Liver (tissue), 8 donors: ENCODE measurements at regions not wholly inside any gene's neighbourhood (a gene's known extent, or its start where the extent isn't known, plus 50 kb on each side); places are given as distances from the start of the nearest gene placed in this dataset.

Experiments
- DNase-seq: peaks from one replicate; pipeline ENCODE4 v3.0.0-alpha.2; 2017; ENCODE audit warnings: low spot score
- H3K27ac ChIP-seq, 2 donors: one replicate each; pipeline ENCODE4 v1.7.0; 2013; ENCODE audit warnings: inconsistent platforms in 2 of 2, low read length in 2 of 2, control low read depth in 1 of 2, low read depth in 1 of 2, mild to moderate bottlenecking in 1 of 2
- H3K27me3 ChIP-seq, 4 donors: one replicate each; pipeline versions ENCODE4 v1.6.1 to v1.7.0; 2013; ENCODE audit warnings: low read length in 3 of 4, inconsistent platforms in 1 of 4, mild to moderate bottlenecking in 1 of 4, moderate library complexity in 1 of 4; ENCODE audit not compliant: control insufficient read depth in 4 of 4, insufficient read depth in 4 of 4
- H3K36me3 ChIP-seq, 4 donors: one replicate each; pipeline versions ENCODE4 v1.6.1 to v1.7.0; 2013; ENCODE audit warnings: low read length in 3 of 4, mild to moderate bottlenecking in 3 of 4, low read depth in 1 of 4, moderate library complexity in 1 of 4; ENCODE audit not compliant: control insufficient read depth in 4 of 4, insufficient read depth in 3 of 4
- H3K4me1 ChIP-seq, 4 donors: one replicate each; pipeline versions ENCODE4 v1.6.1 to v1.7.0; 2013; ENCODE audit warnings: low read length in 3 of 4, mild to moderate bottlenecking in 3 of 4, moderate library complexity in 1 of 4; ENCODE audit not compliant: control insufficient read depth in 4 of 4, insufficient read depth in 4 of 4
- H3K4me3 ChIP-seq, 3 donors: one replicate each; pipeline versions ENCODE4 v1.6.1 to v1.7.0; 2013; ENCODE audit warnings: low read length in 3 of 3, control low read depth in 1 of 3, low read depth in 1 of 3, mild to moderate bottlenecking in 1 of 3
- H3K9ac ChIP-seq, 2 donors: one replicate each; pipeline ENCODE4 v1.7.0; 2013; ENCODE audit warnings: low read length in 2 of 2, mild to moderate bottlenecking in 2 of 2, moderate library complexity in 2 of 2, control low read depth in 1 of 2, low read depth in 1 of 2
- H3K9me3 ChIP-seq, 4 donors: one replicate each; pipeline versions ENCODE4 v1.6.1 to v1.7.0; 2013; ENCODE audit warnings: low read length in 3 of 4; ENCODE audit not compliant: control insufficient read depth in 4 of 4
- EGR1 ChIP-seq, 2 donors: IDR thresholded peaks; 2 replicates each; pipeline ENCODE4 v1.6.1; 2016 to 2018; ENCODE audit warnings: antibody characterized with exemption in 2 of 2, low read depth in 2 of 2
- FOXA1 ChIP-seq: IDR thresholded peaks from 2 replicates; pipeline ENCODE4 v1.6.1; 2016; ENCODE audit warnings: antibody characterized with exemption
- FOXA2 ChIP-seq: IDR thresholded peaks from 2 replicates; pipeline ENCODE4 v1.6.1; 2016; ENCODE audit warnings: antibody characterized with exemption
- GABPA ChIP-seq, 2 donors: IDR thresholded peaks in 1 of 2; conservative IDR thresholded peaks in 1 of 2; 2 replicates each; pipeline ENCODE4 v1.6.1; 2016; ENCODE audit warnings: antibody characterized with exemption in 2 of 2, mild to moderate bottlenecking in 1 of 2, moderate library complexity in 1 of 2
- HNF4A ChIP-seq, 2 donors: conservative IDR thresholded peaks; 2 replicates each; pipeline ENCODE4 v1.6.1; 2016; ENCODE audit warnings: antibody characterized with exemption in 2 of 2, mild to moderate bottlenecking in 2 of 2
- HNF4G ChIP-seq: IDR thresholded peaks from 2 replicates; pipeline ENCODE4 v1.6.1; 2016; ENCODE audit warnings: antibody characterized with exemption
- JUND ChIP-seq, 2 donors: IDR thresholded peaks; 2 replicates each; pipeline ENCODE4 v1.6.1; 2016; ENCODE audit warnings: antibody characterized with exemption in 2 of 2
- NR2F2 ChIP-seq: IDR thresholded peaks from 2 replicates; pipeline ENCODE4 v1.6.1; 2016; ENCODE audit warnings: antibody characterized with exemption
- RAD21 ChIP-seq, 2 donors: IDR thresholded peaks; 2 replicates each; pipeline ENCODE4 v1.6.1; 2016; ENCODE audit warnings: antibody characterized with exemption in 2 of 2, mild to moderate bottlenecking in 2 of 2
- REST ChIP-seq: IDR thresholded peaks from 2 replicates; pipeline ENCODE4 v1.6.1; 2016; ENCODE audit warnings: antibody characterized with exemption, mild to moderate bottlenecking
- RXRA ChIP-seq, 2 donors: IDR thresholded peaks; 2 replicates each; pipeline ENCODE4 v1.6.1; 2017 to 2018; ENCODE audit warnings: antibody characterized with exemption in 2 of 2, mild to moderate bottlenecking in 1 of 2
- SP1 ChIP-seq: IDR thresholded peaks from 2 replicates; pipeline ENCODE4 v1.6.1; 2018; ENCODE audit warnings: antibody characterized with exemption, mild to moderate bottlenecking
- TAF1 ChIP-seq: conservative IDR thresholded peaks from 2 replicates; pipeline ENCODE4 v1.6.1; 2016; ENCODE audit warnings: antibody characterized with exemption, mild to moderate bottlenecking
- YY1 ChIP-seq: IDR thresholded peaks from 2 replicates; pipeline ENCODE4 v1.6.1; 2016; ENCODE audit warnings: antibody characterized with exemption, mild to moderate bottlenecking
- ZBTB33 ChIP-seq: IDR thresholded peaks from 2 replicates; pipeline ENCODE4 v1.6.1; 2016; ENCODE audit warnings: antibody characterized with exemption
- WGBS: extraction: QIAGEN DNeasy Blood & Tissue Kit; methylation state at CpG from one replicate; pipeline ENCODE4 v1.1.7; 2013; 5-methylcytosine and 5-hydroxymethylcytosine counted together
- TF ChIP-seq, protein P1 (sequence below): fragments of 150-350 bp; IDR thresholded peaks from 2 replicates; pipeline ENCODE4 v1.5.1; 2017; ENCODE audit warnings: improper control_type of control experiment, low read depth, low read length; ENCODE audit not compliant: missing input control
- TF ChIP-seq, protein P2 (sequence below): IDR thresholded peaks from 2 replicates; pipeline ENCODE4 v1.6.1; 2016; ENCODE audit warnings: antibody characterized with exemption
- TF ChIP-seq, protein P3 (sequence below): IDR thresholded peaks from 2 replicates; pipeline ENCODE4 v1.6.1; 2016; ENCODE audit warnings: antibody characterized with exemption
- donor health status: healthy.
- donor health status: healthy.
- donor health status: healthy.
- donor health status: healthy.
- donor health status: healthy.

- TF ChIP-seq FOXA2, result no peak
- TF ChIP-seq REST, result no peak
- no peak for TF ChIP-seq FOXA1
- TF ChIP-seq, protein P1, sequence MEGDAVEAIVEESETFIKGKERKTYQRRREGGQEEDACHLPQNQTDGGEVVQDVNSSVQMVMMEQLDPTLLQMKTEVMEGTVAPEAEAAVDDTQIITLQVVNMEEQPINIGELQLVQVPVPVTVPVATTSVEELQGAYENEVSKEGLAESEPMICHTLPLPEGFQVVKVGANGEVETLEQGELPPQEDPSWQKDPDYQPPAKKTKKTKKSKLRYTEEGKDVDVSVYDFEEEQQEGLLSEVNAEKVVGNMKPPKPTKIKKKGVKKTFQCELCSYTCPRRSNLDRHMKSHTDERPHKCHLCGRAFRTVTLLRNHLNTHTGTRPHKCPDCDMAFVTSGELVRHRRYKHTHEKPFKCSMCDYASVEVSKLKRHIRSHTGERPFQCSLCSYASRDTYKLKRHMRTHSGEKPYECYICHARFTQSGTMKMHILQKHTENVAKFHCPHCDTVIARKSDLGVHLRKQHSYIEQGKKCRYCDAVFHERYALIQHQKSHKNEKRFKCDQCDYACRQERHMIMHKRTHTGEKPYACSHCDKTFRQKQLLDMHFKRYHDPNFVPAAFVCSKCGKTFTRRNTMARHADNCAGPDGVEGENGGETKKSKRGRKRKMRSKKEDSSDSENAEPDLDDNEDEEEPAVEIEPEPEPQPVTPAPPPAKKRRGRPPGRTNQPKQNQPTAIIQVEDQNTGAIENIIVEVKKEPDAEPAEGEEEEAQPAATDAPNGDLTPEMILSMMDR, result no peak
- no peak for TF ChIP-seq HNF4G
- TF ChIP-seq JUND (IDR thresholded peaks at IDR 0.05), result no peak
- no peak for TF ChIP-seq EGR1 (IDR thresholded peaks at IDR 0.05; ENCODE audit: low read depth in 2 of 2)
- TF ChIP-seq, protein P2, sequence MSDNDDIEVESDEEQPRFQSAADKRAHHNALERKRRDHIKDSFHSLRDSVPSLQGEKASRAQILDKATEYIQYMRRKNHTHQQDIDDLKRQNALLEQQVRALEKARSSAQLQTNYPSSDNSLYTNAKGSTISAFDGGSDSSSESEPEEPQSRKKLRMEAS, result no peak
- no peak for TF ChIP-seq RAD21 (IDR thresholded peaks at IDR 0.05)
- no peak for TF ChIP-seq ZBTB33
- TF ChIP-seq TAF1, result no peak
- no peak for TF ChIP-seq SP1
- TF ChIP-seq HNF4A (conservative IDR thresholded peaks at IDR 0.05), result no peak
- no peak for TF ChIP-seq YY1
- TF ChIP-seq NR2F2, result no peak
- no peak for TF ChIP-seq GABPA (IDR thresholded peaks at IDR 0.05 in 1 of 2, conservative IDR thresholded peaks at IDR 0.05 in 1 of 2)
- TF ChIP-seq, protein P3, sequence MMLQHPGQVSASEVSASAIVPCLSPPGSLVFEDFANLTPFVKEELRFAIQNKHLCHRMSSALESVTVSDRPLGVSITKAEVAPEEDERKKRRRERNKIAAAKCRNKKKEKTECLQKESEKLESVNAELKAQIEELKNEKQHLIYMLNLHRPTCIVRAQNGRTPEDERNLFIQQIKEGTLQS, result no peak
- no peak for TF ChIP-seq RXRA (IDR thresholded peaks at IDR 0.05)
- 2% methylated on average over 1 of the region's 1 CpG for WGBS
- H3K27me3 ChIP-seq, result no peaks in the 10 kb centered on the region
Observed at GRCh38 chr6:86730216-86730615, 207.1 kb upstream of the HTR1E start.

GRCh38 chr6:86728976-86729375 lies 208.4 kb upstream of the HTR1E start:
- Histone ChIP-seq H3K27ac (no peak overlapping the region), H3K9ac (no peak overlapping the region), H3K36me3 (no peaks in the 10 kb centered on the region), H3K4me1 (no peaks in the 10 kb centered on the region), H3K9me3 (peaks cover 0 to 9% (median 1%) of the 10 kb centered on the region in 4 donors), H3K4me3 (no peak overlapping the region), H3K27me3 (no peaks in the 10 kb centered on the region)
- WGBS, result 33% methylated on average over 2 of the region's 2 CpGs
- no peak for DNase-seq
- TF ChIP-seq FOXA1 (no peak), YY1 (no peak), FOXA2 (no peak), SP1 (no peak), TAF1 (no peak), JUND (IDR thresholded peaks at IDR 0.05) (no peak), HNF4A (conservative IDR thresholded peaks at IDR 0.05) (no peak), GABPA (IDR thresholded peaks at IDR 0.05 in 1 of 2, conservative IDR thresholded peaks at IDR 0.05 in 1 of 2) (no peak), RAD21 (IDR thresholded peaks at IDR 0.05) (no peak), NR2F2 (no peak), HNF4G (no peak), RXRA (IDR thresholded peaks at IDR 0.05) (no peak), EGR1 (IDR thresholded peaks at IDR 0.05; ENCODE audit: low read depth in 2 of 2) (no peak)
- TF ChIP-seq, protein P1, result no peak
- TF ChIP-seq, protein P2, result no peak
- TF ChIP-seq, protein P3, result no peak

More at GRCh38 chr6:86730216-86730615, 207.1 kb upstream of the HTR1E start:
- H3K4me3 ChIP-seq, result no peak overlapping the region
- no peak overlapping the region for H3K9ac ChIP-seq
- no peak overlapping the region for H3K27ac ChIP-seq
- H3K36me3 ChIP-seq, result no peaks in the 10 kb centered on the region
- no peak for DNase-seq
- H3K9me3 ChIP-seq, result peaks cover 0 to 8% (median 1%) of the 10 kb centered on the region in 4 donors
- no peaks in the 10 kb centered on the region for H3K4me1 ChIP-seq
